B cell (primary cell): ENCODE measurements at regions not wholly inside any gene's neighbourhood (a gene's known extent, or its start where the extent isn't known, plus 50 kb on each side); places are given as distances from the start of the nearest gene placed in this dataset.

ENCODE experiments used
- ATAC-seq: fragments of 200-7000 bp; cut with Tn5 transposase; one replicate; pipeline ENCODE4 v1.10.0; 2021; ENCODE audit warnings: low read depth, mild to moderate bottlenecking, moderate number of reproducible peaks, moderate library complexity
- CTCF ChIA-PET: fragments of 350-600 bp; sonication (Branson Sonifier 250); formaldehyde crosslinking; loops from one replicate; lab custom pipeline; 2021; ENCODE audit warnings: antibody characterized with exemption, inconsistent platforms; lab: Charles Lee
- POLR2A ChIA-PET: fragments of 350-600 bp; sonication (Branson Sonifier 250); formaldehyde crosslinking; loops from one replicate; lab custom pipeline; 2021; ENCODE audit warnings: antibody characterized with exemption; lab: Charles Lee
- DNase-seq: peaks from one replicate; pipeline ENCODE4 v3.0.0; 2013
- H2AFZ ChIP-seq: 2 replicates; pipeline ENCODE4 v1.6.1; 2012; ENCODE audit warnings: mild to moderate bottlenecking, low read depth, low read length; ENCODE audit not compliant: insufficient read depth, poor library complexity, severe bottlenecking
- H3K27ac ChIP-seq, 2 donors: 1 replicate in 1 of 2; 2 replicates in 1 of 2; pipeline ENCODE4 v1.5.1; 2012 to 2013; ENCODE audit warnings: low read length in 2 of 2, mild to moderate bottlenecking in 2 of 2, moderate library complexity in 1 of 2
- H3K27me3 ChIP-seq, 4 experiments: fragments of 200-600 bp in 1 of 4; sonication (generic) in 1 of 4; replicated peaks in 1 of 4; 1 replicate in 2 of 4; 2 replicates in 2 of 4; pipeline versions ENCODE4 v1.6.1 to v1.7.0; 2013 to 2016; ENCODE audit warnings: low read length in 3 of 4, mild to moderate bottlenecking in 2 of 4, mixed read lengths in 1 of 4, moderate library complexity in 1 of 4; ENCODE audit not compliant: insufficient read depth in 4 of 4, control insufficient read depth in 3 of 4; ENCODE audit errors: control extremely low read depth in 1 of 4
- H3K36me3 ChIP-seq, 2 experiments: replicated peaks in 1 of 2; 1 replicate in 1 of 2; 2 replicates in 1 of 2; pipeline versions ENCODE4 v1.6.1 to v1.7.1; 2013; ENCODE audit warnings: low read length in 1 of 2; ENCODE audit not compliant: insufficient read depth in 2 of 2, control insufficient read depth in 1 of 2; ENCODE audit errors: control extremely low read depth in 1 of 2, extremely low read depth in 1 of 2
- H3K4me1 ChIP-seq, 2 donors: fragments of 200-600 bp in 1 of 2; sonication (generic) in 1 of 2; 1 replicate in 1 of 2; 2 replicates in 1 of 2; pipeline versions ENCODE4 v1.5.1 to v1.6.1; 2013 to 2017; ENCODE audit warnings: low read length in 2 of 2; ENCODE audit not compliant: control insufficient read depth in 2 of 2, insufficient read depth in 2 of 2
- H3K4me2 ChIP-seq: replicated peaks from 2 replicates; pipeline ENCODE3; 2012; ENCODE audit warnings: mild to moderate bottlenecking, low read depth, low read length; ENCODE audit not compliant: poor library complexity, severe bottlenecking
- H3K4me3 ChIP-seq, 5 experiments: fragments of 200-600 bp in 1 of 5; sonication (generic) in 1 of 5; 1 replicate in 3 of 5; 2 replicates in 2 of 5; pipeline versions ENCODE4 v1.5.1 to v1.7.0; 2011 to 2016; ENCODE audit warnings: low read length in 4 of 5, mild to moderate bottlenecking in 4 of 5, low read depth in 2 of 5, control low read depth in 1 of 5, moderate library complexity in 1 of 5; ENCODE audit not compliant: insufficient read depth in 1 of 5; ENCODE audit errors: control extremely low read depth in 1 of 5, extremely low read depth in 1 of 5
- H3K79me2 ChIP-seq: fragments of 200-600 bp; sonication (generic); one replicate; pipeline ENCODE4 v1.6.0; 2016; ENCODE audit warnings: low read length; ENCODE audit not compliant: control insufficient read depth, insufficient read depth
- H3K9ac ChIP-seq: fragments of 200-600 bp; sonication (generic); 2 replicates; pipeline ENCODE4 v1.6.1; 2017; ENCODE audit warnings: mild to moderate bottlenecking, low read length, moderate library complexity
- H3K9me3 ChIP-seq, 3 donors: one replicate each; pipeline versions ENCODE4 v1.6.1 to v1.7.1; 2013; ENCODE audit warnings: low read length in 2 of 3; ENCODE audit not compliant: control insufficient read depth in 2 of 3, insufficient read depth in 1 of 3; ENCODE audit errors: control extremely low read depth in 1 of 3
- H4K20me1 ChIP-seq: 2 replicates; pipeline ENCODE4 v1.6.0; 2012; ENCODE audit warnings: mild to moderate bottlenecking, low read length; ENCODE audit not compliant: insufficient read depth, control insufficient read depth, poor library complexity, severe bottlenecking
- H3K27ac Mint-ChIP-seq: one replicate; pipeline ENCODE4 v1.8.0; 2021; ENCODE audit warnings: mixed read lengths
- H3K27me3 Mint-ChIP-seq: one replicate; pipeline ENCODE4 v1.8.0; 2021; ENCODE audit warnings: mixed read lengths
- H3K4me1 Mint-ChIP-seq: one replicate; pipeline ENCODE4 v1.8.0; 2021; ENCODE audit warnings: mixed read lengths
- H3K4me3 Mint-ChIP-seq: one replicate; pipeline ENCODE4 v1.8.0; 2021; ENCODE audit warnings: mixed read lengths
- H3K9me3 Mint-ChIP-seq: one replicate; pipeline ENCODE4 v1.8.0; 2022; ENCODE audit warnings: mixed read lengths; ENCODE audit not compliant: insufficient read depth
- EZH2 ChIP-seq: IDR thresholded peaks from 2 replicates; pipeline ENCODE4 v1.6.1; 2012; ENCODE audit warnings: borderline replicate concordance, low read depth, mild to moderate bottlenecking, moderate library complexity, low read length; ENCODE audit not compliant: insufficient read depth, poor library complexity, severe bottlenecking
- WGBS: methylation state at CpG from one replicate; pipeline ENCODE4 v1.1.5; 2013; ENCODE audit warnings: missing lambda C conversion rate; ENCODE audit not compliant: insufficient coverage; 5-methylcytosine and 5-hydroxymethylcytosine counted together
- intact Hi-C: fragments of 100-400 bp; cut with micrococcal nuclease; formaldehyde crosslinking; loops from one replicate; pipeline ENCODE4 v1.10.0; 2022
- TF ChIP-seq, protein P1 (sequence below): fragments of 200-600 bp; IDR thresholded peaks from one replicate; pipeline ENCODE4 v1.8.0; 2022; ENCODE audit warnings: antibody characterized with exemption, mild to moderate bottlenecking

DNA sequence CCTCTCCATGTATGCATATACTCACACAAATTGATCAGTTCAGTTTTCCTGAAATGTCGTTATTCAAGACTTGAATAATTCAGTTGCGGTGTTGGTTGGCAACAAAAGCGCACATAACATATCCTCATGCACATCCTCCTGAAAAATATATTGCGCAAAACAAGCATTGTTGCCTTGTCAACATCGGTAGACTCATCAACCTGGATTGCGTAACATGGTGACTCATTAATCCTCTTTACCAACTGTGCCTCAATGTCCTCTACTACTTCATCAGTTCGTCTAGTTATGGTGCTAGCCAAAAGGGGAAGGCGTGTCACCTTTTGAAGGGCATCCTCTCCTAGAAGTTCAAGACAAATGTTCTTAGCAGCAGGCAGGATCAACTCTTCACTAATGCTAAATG, 357.7 kb downstream of the LMO7 start:
- Histone ChIP-seq H3K4me3 (no peak overlapping the region), H3K36me3 (no peaks in the 10 kb centered on the region), H3K4me1 (no peaks in the 10 kb centered on the region), H3K79me2 (no peaks in the 10 kb centered on the region), H3K4me2 (no peak overlapping the region), H3K9ac (no peak overlapping the region), H3K27me3 (no peaks in the 10 kb centered on the region), H4K20me1 (no peaks in the 10 kb centered on the region), H3K9me3 (no peaks in the 10 kb centered on the region), H3K27ac (no peak overlapping the region), H2AFZ (no peak overlapping the region)
- Mint-ChIP-seq H3K9me3 (no peaks in the 10 kb centered on the region), H3K27ac (no peak overlapping the region), H3K4me1 (no peaks in the 10 kb centered on the region), H3K27me3 (no peaks in the 10 kb centered on the region), H3K4me3 (no peak overlapping the region)
- no peak for DNase-seq
- intact Hi-C loops, result no loop called here
- ChIA-PET POLR2A (no interaction called here), CTCF (no interaction called here)
- ATAC-seq, result no peak
- no peak for TF ChIP-seq EZH2
- TF ChIP-seq, protein P1, sequence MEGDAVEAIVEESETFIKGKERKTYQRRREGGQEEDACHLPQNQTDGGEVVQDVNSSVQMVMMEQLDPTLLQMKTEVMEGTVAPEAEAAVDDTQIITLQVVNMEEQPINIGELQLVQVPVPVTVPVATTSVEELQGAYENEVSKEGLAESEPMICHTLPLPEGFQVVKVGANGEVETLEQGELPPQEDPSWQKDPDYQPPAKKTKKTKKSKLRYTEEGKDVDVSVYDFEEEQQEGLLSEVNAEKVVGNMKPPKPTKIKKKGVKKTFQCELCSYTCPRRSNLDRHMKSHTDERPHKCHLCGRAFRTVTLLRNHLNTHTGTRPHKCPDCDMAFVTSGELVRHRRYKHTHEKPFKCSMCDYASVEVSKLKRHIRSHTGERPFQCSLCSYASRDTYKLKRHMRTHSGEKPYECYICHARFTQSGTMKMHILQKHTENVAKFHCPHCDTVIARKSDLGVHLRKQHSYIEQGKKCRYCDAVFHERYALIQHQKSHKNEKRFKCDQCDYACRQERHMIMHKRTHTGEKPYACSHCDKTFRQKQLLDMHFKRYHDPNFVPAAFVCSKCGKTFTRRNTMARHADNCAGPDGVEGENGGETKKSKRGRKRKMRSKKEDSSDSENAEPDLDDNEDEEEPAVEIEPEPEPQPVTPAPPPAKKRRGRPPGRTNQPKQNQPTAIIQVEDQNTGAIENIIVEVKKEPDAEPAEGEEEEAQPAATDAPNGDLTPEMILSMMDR, result no peak
- 98% methylated on average over 7 of the region's 8 CpGs for WGBS

DNA sequence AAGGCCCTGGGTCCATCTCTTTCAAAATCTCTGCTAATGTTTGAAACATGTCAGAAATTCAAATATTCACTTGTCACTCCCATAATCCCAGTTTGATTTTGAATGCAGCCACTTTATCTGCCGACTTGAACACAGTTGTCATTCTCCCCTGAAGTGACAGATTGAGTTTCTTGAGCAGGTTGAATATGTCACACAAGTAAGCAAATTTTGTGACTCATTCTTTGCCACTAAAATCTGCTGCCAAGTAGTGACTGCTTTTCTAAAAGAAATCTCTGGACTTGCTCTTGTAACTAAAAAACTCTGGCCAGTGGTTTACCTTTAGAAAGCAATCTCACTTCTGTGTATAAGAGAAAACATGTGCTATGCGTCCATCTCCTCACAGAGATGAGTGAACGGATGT, 357.1 kb downstream of the LMO7 start:
- no peak overlapping the region for H3K9ac ChIP-seq
- no peaks in the 10 kb centered on the region for H3K79me2 ChIP-seq
- intact Hi-C loops, result no loop called here
- no peaks in the 10 kb centered on the region for H3K9me3 ChIP-seq
- no peak overlapping the region for H3K4me2 ChIP-seq
- ChIA-PET POLR2A (no interaction called here), CTCF (no interaction called here)
- H3K27ac ChIP-seq, result no peak overlapping the region
- no peak overlapping the region for H2AFZ ChIP-seq
- H3K27ac Mint-ChIP-seq, result no peak overlapping the region
- no peaks in the 10 kb centered on the region for H3K4me1 ChIP-seq
- ATAC-seq, result no peak
- 100% methylated on average over 1 of the region's 3 CpGs for WGBS
- no peaks in the 10 kb centered on the region for H3K36me3 ChIP-seq
- no peaks in the 10 kb centered on the region for H3K4me1 Mint-ChIP-seq
- DNase-seq, result no peak
- no peaks in the 10 kb centered on the region for H4K20me1 ChIP-seq
- TF ChIP-seq, protein P1, result no peak
- no peak for TF ChIP-seq EZH2
- H3K4me3 ChIP-seq, result no peak overlapping the region
- H3K4me3 Mint-ChIP-seq, result no peak overlapping the region
- no peaks in the 10 kb centered on the region for H3K27me3 Mint-ChIP-seq
- no peaks in the 10 kb centered on the region for H3K9me3 Mint-ChIP-seq
- H3K27me3 ChIP-seq, result no peaks in the 10 kb centered on the region
